HepG2 (cell line): ENCODE measurements at regions not wholly inside any gene's neighbourhood (a gene's known extent, or its start where the extent isn't known, plus 50 kb on each side); places are given as distances from the start of the nearest gene placed in this dataset.

Experiments
- FOXJ3 ChIP-seq: sonication (generic); formaldehyde crosslinking; IDR thresholded peaks from 2 replicates; pipeline ENCODE4 v1.4.0; 2020; ENCODE audit warnings: missing genetic modification reagents, mild to moderate bottlenecking, borderline replicate concordance
- NFE2L2 ChIP-seq: fragments of 150-350 bp; IDR thresholded peaks from 2 replicates; pipeline ENCODE4 v1.6.1; 2014; ENCODE audit warnings: low read length
- UBTF ChIP-seq: sonication (generic); formaldehyde crosslinking; IDR thresholded peaks from 2 replicates; pipeline ENCODE4 v1.4.0; 2020; ENCODE audit warnings: mild to moderate bottlenecking, missing genetic modification reagents

GRCh38 chr6:113394216-113394615 lies 462.9 kb upstream of the MARCKS start:
- TF ChIP-seq FOXJ3 (CRISPR knock-in tag): no peak
- TF ChIP-seq UBTF (CRISPR knock-in tag): no peak
- no peak for TF ChIP-seq NFE2L2
